GM21529 (cell line): ENCODE measurements at regions not wholly inside any gene's neighbourhood (a gene's known extent, or its start where the extent isn't known, plus 50 kb on each side); places are given as distances from the start of the nearest gene placed in this dataset.

Experiments used
- ATAC-seq: cut with Tn5 transposase; IDR thresholded peaks from one replicate; pipeline ENCODE4 v1.9.1; 2021; ENCODE audit not compliant: unreplicated experiment

GRCh38 chr2:41896186-41896846 is 151.5 kb upstream of the PKDCC start:
- peak; percentile 94 for ATAC-seq

- ATAC-seq, result no peak
These were observed 148.6 kb upstream of the PKDCC start for GRCh38 chr2:41899189-41899588.

- no peak for ATAC-seq
These were observed 147.7 kb upstream of the PKDCC start for GRCh38 chr2:41900101-41900577.

- ATAC-seq, result no peak
These were observed 144.9 kb upstream of the PKDCC start for GRCh38 chr2:41902897-41903296.

GRCh38 chr2:41903474-41904135 is 144.2 kb upstream of the PKDCC start:
- no peak for ATAC-seq

GRCh38 chr2:41904459-41904858 is 143.4 kb upstream of the PKDCC start:
- ATAC-seq, result no peak

- no peak for ATAC-seq
These were observed 142.1 kb upstream of the PKDCC start for GRCh38 chr2:41905597-41906337.

GRCh38 chr2:41906338-41906725 is 141.5 kb upstream of the PKDCC start:
- ATAC-seq, result no peak

GRCh38 chr2:41907141-41907540 is 140.7 kb upstream of the PKDCC start:
- ATAC-seq, result no peak

- no peak for ATAC-seq
These were observed 140.0 kb upstream of the PKDCC start for GRCh38 chr2:41907771-41908207.

- ATAC-seq, result no peak
These were observed 139.5 kb upstream of the PKDCC start for GRCh38 chr2:41908349-41908748.

- no peak for ATAC-seq
These were observed 138.2 kb upstream of the PKDCC start for GRCh38 chr2:41909584-41909983.

- ATAC-seq, result no peak
These were observed 137.7 kb upstream of the PKDCC start for GRCh38 chr2:41910126-41910525.

GRCh38 chr2:41911033-41911432 is 136.8 kb upstream of the PKDCC start:
- ATAC-seq, result no peak

GRCh38 chr2:41912337-41912736 is 135.5 kb upstream of the PKDCC start:
- ATAC-seq, result no peak

- ATAC-seq, result no peak
These were observed 135.0 kb upstream of the PKDCC start for GRCh38 chr2:41912776-41913175.

GRCh38 chr2:41913311-41913710 is 134.5 kb upstream of the PKDCC start:
- ATAC-seq, result no peak

GRCh38 chr2:41913921-41914609 is 133.8 kb upstream of the PKDCC start:
- no peak for ATAC-seq

GRCh38 chr2:41914936-41915335 is 132.9 kb upstream of the PKDCC start:
- ATAC-seq, result no peak

GRCh38 chr2:41916177-41916576 is 131.6 kb upstream of the PKDCC start:
- no peak for ATAC-seq

GRCh38 chr2:41917587-41917986 is 130.2 kb upstream of the PKDCC start:
- no peak for ATAC-seq
